ENCODE measurements at regions not wholly inside any gene's neighbourhood (a gene's known extent, or its start where the extent isn't known, plus 50 kb on each side); places are given as distances from the start of the nearest gene placed in this dataset.
"Not testable (repeated sequence)": the region's sequence is repeated elsewhere in the genome, so short reads cannot be mapped to it uniquely, and the experiment has no call there.

- H3K4me2 ChIP-seq (ENCODE audit: insufficient read depth, low read length); H3K9ac ChIP-seq (ENCODE audit: low read depth, low read length); H3K27ac ChIP-seq (ENCODE audit: low read length); H2AFZ ChIP-seq (ENCODE audit: low read depth, low read length); H3K27me3 ChIP-seq (ENCODE audit: insufficient read depth, low read length, poor library complexity); H3K4me3 ChIP-seq (ENCODE audit: low read depth in 1 of 2, low read length in 2 of 2); H4K20me1 ChIP-seq (ENCODE audit: insufficient read depth, low read length); H3K79me2 ChIP-seq (ENCODE audit: insufficient read depth, low read length); H3K36me3 ChIP-seq (ENCODE audit: insufficient read depth, low read length); H3K4me1 ChIP-seq (ENCODE audit: insufficient read depth, low read length); H3K9me3 ChIP-seq (ENCODE audit: insufficient read depth, low read length, severe bottlenecking): not testable (repeated sequence)
- TF ChIP-seq CTCF (IDR thresholded peaks at IDR 0.05; ENCODE audit: borderline replicate concordance, extremely low read depth, low read length, poor library complexity, severe bottlenecking), result peak; percentile 60
- ATAC-seq (ENCODE audit: insufficient read depth, low read depth) (peak; percentile 99), DNase-seq (peak; percentile 52)
These were observed 76.7 kb upstream of the NEK3 start for GRCh38 chr13:52235900-52236595.

GRCh38 chr13:52234928-52235327, 75.5 kb upstream of the NEK3 start:
- DNase-seq; H3K9me3 ChIP-seq (ENCODE audit: insufficient read depth, low read length, severe bottlenecking); H2AFZ ChIP-seq (ENCODE audit: low read depth, low read length); H4K20me1 ChIP-seq (ENCODE audit: insufficient read depth, low read length); H3K9ac ChIP-seq (ENCODE audit: low read depth, low read length); H3K36me3 ChIP-seq (ENCODE audit: insufficient read depth, low read length); H3K27me3 ChIP-seq (ENCODE audit: insufficient read depth, low read length, poor library complexity); H3K27ac ChIP-seq (ENCODE audit: low read length); H3K4me1 ChIP-seq (ENCODE audit: insufficient read depth, low read length); ATAC-seq (ENCODE audit: insufficient read depth, low read depth); H3K79me2 ChIP-seq (ENCODE audit: insufficient read depth, low read length); H3K4me3 ChIP-seq (ENCODE audit: low read depth in 1 of 2, low read length in 2 of 2); H3K4me2 ChIP-seq (ENCODE audit: insufficient read depth, low read length): not testable (repeated sequence)

GRCh38 chr13:52223063-52223462, 63.7 kb upstream of the NEK3 start:
- not testable (repeated sequence) for H3K4me2 ChIP-seq (ENCODE audit: insufficient read depth, low read length); H3K27ac ChIP-seq (ENCODE audit: low read length); H3K79me2 ChIP-seq (ENCODE audit: insufficient read depth, low read length); H3K9ac ChIP-seq (ENCODE audit: low read depth, low read length); H4K20me1 ChIP-seq (ENCODE audit: insufficient read depth, low read length); H3K4me1 ChIP-seq (ENCODE audit: insufficient read depth, low read length); ATAC-seq (ENCODE audit: insufficient read depth, low read depth); DNase-seq; H3K9me3 ChIP-seq (ENCODE audit: insufficient read depth, low read length, severe bottlenecking); H3K36me3 ChIP-seq (ENCODE audit: insufficient read depth, low read length); H3K27me3 ChIP-seq (ENCODE audit: insufficient read depth, low read length, poor library complexity); H2AFZ ChIP-seq (ENCODE audit: low read depth, low read length); H3K4me3 ChIP-seq (ENCODE audit: low read depth in 1 of 2, low read length in 2 of 2)

- H3K9ac ChIP-seq (ENCODE audit: low read depth, low read length); ATAC-seq (ENCODE audit: insufficient read depth, low read depth); H3K27me3 ChIP-seq (ENCODE audit: insufficient read depth, low read length, poor library complexity); H3K4me3 ChIP-seq (ENCODE audit: low read depth in 1 of 2, low read length in 2 of 2); H2AFZ ChIP-seq (ENCODE audit: low read depth, low read length); H3K4me1 ChIP-seq (ENCODE audit: insufficient read depth, low read length); H3K4me2 ChIP-seq (ENCODE audit: insufficient read depth, low read length); H3K79me2 ChIP-seq (ENCODE audit: insufficient read depth, low read length); H3K9me3 ChIP-seq (ENCODE audit: insufficient read depth, low read length, severe bottlenecking); DNase-seq; H3K36me3 ChIP-seq (ENCODE audit: insufficient read depth, low read length); H4K20me1 ChIP-seq (ENCODE audit: insufficient read depth, low read length); H3K27ac ChIP-seq (ENCODE audit: low read length): not testable (repeated sequence)
These were observed 54.5 kb upstream of the NEK3 start for GRCh38 chr13:52213920-52214319.

GRCh38 chr13:52212886-52213285, 53.5 kb upstream of the NEK3 start:
- not testable (repeated sequence) for H3K4me2 ChIP-seq (ENCODE audit: insufficient read depth, low read length); H3K79me2 ChIP-seq (ENCODE audit: insufficient read depth, low read length); ATAC-seq (ENCODE audit: insufficient read depth, low read depth); H3K27me3 ChIP-seq (ENCODE audit: insufficient read depth, low read length, poor library complexity); H3K27ac ChIP-seq (ENCODE audit: low read length); H3K4me1 ChIP-seq (ENCODE audit: insufficient read depth, low read length); DNase-seq; H3K9me3 ChIP-seq (ENCODE audit: insufficient read depth, low read length, severe bottlenecking); H2AFZ ChIP-seq (ENCODE audit: low read depth, low read length); H3K4me3 ChIP-seq (ENCODE audit: low read depth in 1 of 2, low read length in 2 of 2); H3K36me3 ChIP-seq (ENCODE audit: insufficient read depth, low read length); H3K9ac ChIP-seq (ENCODE audit: low read depth, low read length); H4K20me1 ChIP-seq (ENCODE audit: insufficient read depth, low read length)

- not testable (repeated sequence) for H3K27ac ChIP-seq (ENCODE audit: low read length)
These were observed 52.0 kb upstream of the NEK3 start for GRCh38 chr13:52211416-52211776.

GRCh38 chr13:52210564-52211415, 51.4 kb upstream of the NEK3 start:
- not testable (repeated sequence) for H3K9ac ChIP-seq (ENCODE audit: low read depth, low read length); H3K27ac ChIP-seq (ENCODE audit: low read length); H3K36me3 ChIP-seq (ENCODE audit: insufficient read depth, low read length); H4K20me1 ChIP-seq (ENCODE audit: insufficient read depth, low read length); ATAC-seq (ENCODE audit: insufficient read depth, low read depth); H3K79me2 ChIP-seq (ENCODE audit: insufficient read depth, low read length); H3K4me1 ChIP-seq (ENCODE audit: insufficient read depth, low read length); H2AFZ ChIP-seq (ENCODE audit: low read depth, low read length); H3K4me3 ChIP-seq (ENCODE audit: low read depth in 1 of 2, low read length in 2 of 2); H3K9me3 ChIP-seq (ENCODE audit: insufficient read depth, low read length, severe bottlenecking); H3K4me2 ChIP-seq (ENCODE audit: insufficient read depth, low read length); H3K27me3 ChIP-seq (ENCODE audit: insufficient read depth, low read length, poor library complexity); DNase-seq

More at GRCh38 chr13:52211416-52211776, 52.0 kb upstream of the NEK3 start:
- not testable (repeated sequence) for H3K4me3 ChIP-seq (ENCODE audit: low read depth in 1 of 2, low read length in 2 of 2); H3K27me3 ChIP-seq (ENCODE audit: insufficient read depth, low read length, poor library complexity); H4K20me1 ChIP-seq (ENCODE audit: insufficient read depth, low read length); H3K9ac ChIP-seq (ENCODE audit: low read depth, low read length); H3K36me3 ChIP-seq (ENCODE audit: insufficient read depth, low read length); H2AFZ ChIP-seq (ENCODE audit: low read depth, low read length); ATAC-seq (ENCODE audit: insufficient read depth, low read depth); H3K4me2 ChIP-seq (ENCODE audit: insufficient read depth, low read length); H3K9me3 ChIP-seq (ENCODE audit: insufficient read depth, low read length, severe bottlenecking); H3K79me2 ChIP-seq (ENCODE audit: insufficient read depth, low read length); DNase-seq; H3K4me1 ChIP-seq (ENCODE audit: insufficient read depth, low read length)
